ENCODE measurements at regions not wholly inside any gene's neighbourhood (a gene's known extent, or its start where the extent isn't known, plus 50 kb on each side); places are given as distances from the start of the nearest gene placed in this dataset.

DNA sequence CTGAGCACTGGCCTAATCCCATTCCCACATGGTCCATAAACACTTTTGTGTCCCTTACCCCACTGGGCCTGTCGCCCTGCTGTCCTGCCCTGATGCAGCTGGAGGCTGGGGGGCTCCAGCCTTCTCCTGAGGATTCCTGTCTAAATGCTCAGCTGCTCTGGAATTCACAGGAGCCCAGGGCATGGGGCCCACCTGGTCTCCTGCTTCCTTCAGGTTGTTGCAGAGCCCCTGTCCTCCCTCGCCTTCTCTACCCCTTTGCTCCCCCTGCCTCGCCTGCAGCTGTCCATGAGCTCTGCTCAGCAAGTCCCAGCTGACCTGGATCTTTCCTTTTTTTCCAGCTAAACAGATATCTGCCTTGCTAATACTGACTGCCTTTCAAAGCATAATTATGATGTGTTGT, 286.9 kb downstream of the XXYLT1 start:
- H3K4me1 ChIP-seq (ENCODE audit: insufficient read depth, low read length): peaks cover 22% of the 10 kb centered on the region
- H3K9ac ChIP-seq (ENCODE audit: insufficient read depth, low read depth, low read length): no peak overlapping the region
- no peaks in the 10 kb centered on the region for H3K79me2 ChIP-seq (ENCODE audit: insufficient read depth, low read length)
- 55% methylated on average over 3 of the region's 3 CpGs for WGBS (ENCODE audit: low lambda C conversion rate)
- peaks cover 4 to 17% of the 10 kb centered on the region in 2 experiments; a peak in 4 of 5 replicates for H3K27me3 ChIP-seq (ENCODE audit: control insufficient read depth in 1 of 2, insufficient read depth in 2 of 2, low read length in 2 of 2)
- ChIA-PET CTCF (ENCODE audit: low intra/inter-chr PET ratio, low total read pairs) (interaction anchor here (1.2 kb wide), 1 partner anchor 301 kb away, joined by 3 read pairs; no protein-coding TSS in a partner anchor), POLR2A (interaction anchor here (1.4 kb wide), 1 partner anchor 11 kb away, joined by 3 read pairs; no protein-coding TSS in a partner anchor)
- in situ Hi-C loops (cut with HindIII; ENCODE audit: extremely low pct_ligation_motif_present, low pct_unique_long_range_greater_than_20kb): no loop called here
- no peaks in the 10 kb centered on the region for H3K36me3 ChIP-seq (replicated peaks in 1 of 2; ENCODE audit: control insufficient read depth in 1 of 2, insufficient read depth in 2 of 2, low read length in 2 of 2)
- H3K27ac ChIP-seq (ENCODE audit: extremely low read length, insufficient read depth, low read length): no peak overlapping the region
- H3K4me2 ChIP-seq (ENCODE audit: low read depth, low read length): no peak overlapping the region
- no peak for ATAC-seq
- no peak for FAIRE-seq
- no peak for DNase-seq (ENCODE audit: low spot score)
- H3K4me3 ChIP-seq (replicated peaks in 1 of 3; ENCODE audit: insufficient read depth in 1 of 3, low read depth in 2 of 3, low read length in 3 of 3): no peak overlapping the region
- H2AFZ ChIP-seq (ENCODE audit: low read length): no peak overlapping the region
- H4K20me1 ChIP-seq (ENCODE audit: insufficient read depth, low read length): no peaks in the 10 kb centered on the region
- intact Hi-C loops (cut with micrococcal nuclease; ENCODE audit: unreplicated experiment): no loop called here
- TF ChIP-seq THAP11 (CRISPR knock-in tag; IDR thresholded peaks at IDR 0.05): no peak
- no TSS peak for BruUV-seq (replicated peaks)
- no peaks in the 10 kb centered on the region for H3K9me3 ChIP-seq (ENCODE audit: low read length)

DNA sequence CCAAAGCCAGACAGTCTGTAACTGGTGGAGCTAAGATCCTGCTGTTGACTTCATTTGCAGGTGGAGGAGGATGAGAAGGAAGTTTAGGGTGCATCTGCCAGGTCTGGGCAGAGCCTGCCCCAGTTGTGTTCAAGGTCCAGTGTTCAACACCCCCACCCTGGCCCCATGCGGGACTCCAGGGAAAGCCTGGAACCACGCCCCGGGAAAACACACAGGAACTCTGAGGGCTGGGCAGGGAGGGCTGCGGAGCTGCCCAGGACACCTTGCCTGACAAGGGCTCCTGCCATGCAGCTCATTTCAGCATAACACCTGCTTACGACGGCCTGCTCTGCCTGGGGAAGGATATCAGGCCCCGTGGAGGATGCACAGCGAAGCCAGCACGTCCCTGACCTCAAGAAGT, 286.3 kb downstream of the XXYLT1 start:
- TF ChIP-seq ZMAT3 (CRISPR knock-in tag; conservative IDR thresholded peaks at IDR 0.05) (no peak), ZNF615 (CRISPR knock-in tag; IDR thresholded peaks at IDR 0.05; ENCODE audit: borderline replicate concordance) (no peak), IKZF1 (IDR thresholded peaks at IDR 0.05) (no peak), NAIF1 (CRISPR knock-in tag; IDR thresholded peaks at IDR 0.05; ENCODE audit: borderline replicate concordance) (no peak), HNF4A (CRISPR knock-in tag; IDR thresholded peaks at IDR 0.05) (0 out of 2 replicates have a peak, but pooled peaks have one; percentile 9), KDM1A (CRISPR knock-in tag; IDR thresholded peaks at IDR 0.05) (no peak)
- TF ChIP-seq, protein P1, sequence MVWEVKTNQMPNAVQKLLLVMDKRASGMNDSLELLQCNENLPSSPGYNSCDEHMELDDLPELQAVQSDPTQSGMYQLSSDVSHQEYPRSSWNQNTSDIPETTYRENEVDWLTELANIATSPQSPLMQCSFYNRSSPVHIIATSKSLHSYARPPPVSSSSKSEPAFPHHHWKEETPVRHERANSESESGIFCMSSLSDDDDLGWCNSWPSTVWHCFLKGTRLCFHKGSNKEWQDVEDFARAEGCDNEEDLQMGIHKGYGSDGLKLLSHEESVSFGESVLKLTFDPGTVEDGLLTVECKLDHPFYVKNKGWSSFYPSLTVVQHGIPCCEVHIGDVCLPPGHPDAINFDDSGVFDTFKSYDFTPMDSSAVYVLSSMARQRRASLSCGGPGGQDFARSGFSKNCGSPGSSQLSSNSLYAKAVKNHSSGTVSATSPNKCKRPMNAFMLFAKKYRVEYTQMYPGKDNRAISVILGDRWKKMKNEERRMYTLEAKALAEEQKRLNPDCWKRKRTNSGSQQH (CRISPR knock-in tag; IDR thresholded peaks at IDR 0.05; ENCODE audit: low read depth): no peak
- H3K36me3 ChIP-seq (replicated peaks in 1 of 2; ENCODE audit: control insufficient read depth in 1 of 2, insufficient read depth in 2 of 2, low read length in 2 of 2): no peaks in the 10 kb centered on the region
- ChIA-PET CTCF (ENCODE audit: low intra/inter-chr PET ratio, low total read pairs) (interaction anchor here (1.2 to 1.5 kb wide), 2 partner anchors 299 to 302 kb away, joined by 3 to 4 read pairs; partner anchors contain the start of gene FAM43A), POLR2A (interaction anchor here (1.4 kb wide), 1 partner anchor 11 kb away, joined by 3 read pairs; no protein-coding TSS in a partner anchor)
- FAIRE-seq (no peak), DNase-seq (ENCODE audit: low spot score) (no peak), ATAC-seq (peak; percentile 37)
- intact Hi-C loops (cut with micrococcal nuclease; ENCODE audit: unreplicated experiment) (no loop called here), in situ Hi-C loops (cut with HindIII; ENCODE audit: extremely low pct_ligation_motif_present, low pct_unique_long_range_greater_than_20kb) (no loop called here)
- BruUV-seq (replicated peaks): no TSS peak
- no peak overlapping the region for H3K27ac ChIP-seq (ENCODE audit: extremely low read length, insufficient read depth, low read length)
- peak overlapping the region; percentile 46; the same call in 1 of the 2 replicates for H3K4me2 ChIP-seq (ENCODE audit: low read depth, low read length)
- no CpG with 5 or more reads among the region's 9 CpGs for whole genome bisulfite sequencing (ENCODE audit: low lambda C conversion rate)
- H3K9me3 ChIP-seq (ENCODE audit: low read length): no peaks in the 10 kb centered on the region
- H2AFZ ChIP-seq (ENCODE audit: low read length): no peak overlapping the region
- peaks cover 22% of the 10 kb centered on the region for H3K4me1 ChIP-seq (ENCODE audit: insufficient read depth, low read length)
- H3K9ac ChIP-seq (ENCODE audit: insufficient read depth, low read depth, low read length): no peak overlapping the region
- no peaks in the 10 kb centered on the region for H3K79me2 ChIP-seq (ENCODE audit: insufficient read depth, low read length)
- peaks cover 4 to 17% of the 10 kb centered on the region in 2 experiments; a peak in 4 of 5 replicates for H3K27me3 ChIP-seq (ENCODE audit: control insufficient read depth in 1 of 2, insufficient read depth in 2 of 2, low read length in 2 of 2)
- no peaks in the 10 kb centered on the region for H4K20me1 ChIP-seq (ENCODE audit: insufficient read depth, low read length)
- H3K4me3 ChIP-seq (replicated peaks in 1 of 3; ENCODE audit: insufficient read depth in 1 of 3, low read depth in 2 of 3, low read length in 3 of 3): no peak overlapping the region; a peak in 1 of 6 replicates
